CD14-positive monocyte (primary cell): ENCODE measurements at regions not wholly inside any gene's neighbourhood (a gene's known extent, or its start where the extent isn't known, plus 50 kb on each side); places are given as distances from the start of the nearest gene placed in this dataset.
"Not testable (repeated sequence)": the region's sequence is repeated elsewhere in the genome, so short reads cannot be mapped to it uniquely, and the experiment has no call there.

Source experiments
- DNase-seq, 3 donors: peaks; one replicate each; pipeline ENCODE4 v3.0.0-alpha.2; 2011 to 2022
- H2AFZ ChIP-seq: 2 replicates; pipeline ENCODE4 v1.6.0; 2012; ENCODE audit warnings: mild to moderate bottlenecking, low read depth, low read length, inconsistent platforms; ENCODE audit not compliant: insufficient read depth, poor library complexity, severe bottlenecking
- H3K27ac ChIP-seq, 2 donors: 1 replicate in 1 of 2; 2 replicates in 1 of 2; pipeline ENCODE4 v1.5.1; 2012 to 2013; ENCODE audit warnings: low read length in 2 of 2, control low read depth in 1 of 2, inconsistent platforms in 1 of 2, low read depth in 1 of 2, mild to moderate bottlenecking in 1 of 2
- H3K27me3 ChIP-seq, 2 donors: one replicate each; pipeline versions ENCODE4 v1.6.0 to v1.6.1; 2011 to 2013; ENCODE audit warnings: low read length in 2 of 2; ENCODE audit not compliant: control insufficient read depth in 2 of 2, insufficient read depth in 2 of 2
- H3K36me3 ChIP-seq, 2 donors: replicated peaks in 1 of 2; 1 replicate in 1 of 2; 2 replicates in 1 of 2; pipeline versions ENCODE4 v1.5.1 to v1.6.1; 2012 to 2013; ENCODE audit warnings: low read length in 2 of 2, control low read depth in 1 of 2, inconsistent platforms in 1 of 2, mild to moderate bottlenecking in 1 of 2; ENCODE audit not compliant: insufficient read depth in 2 of 2, control insufficient read depth in 1 of 2
- H3K4me1 ChIP-seq, 2 donors: 1 replicate in 1 of 2; 2 replicates in 1 of 2; pipeline versions ENCODE4 v1.5.1 to v1.6.1; 2012 to 2013; ENCODE audit warnings: low read length in 2 of 2, control low read depth in 1 of 2, inconsistent platforms in 1 of 2, mild to moderate bottlenecking in 1 of 2, moderate library complexity in 1 of 2; ENCODE audit not compliant: insufficient read depth in 2 of 2, control insufficient read depth in 1 of 2
- H3K4me2 ChIP-seq: replicated peaks from 2 replicates; pipeline ENCODE3; 2012; ENCODE audit warnings: low read length, moderate library complexity, mild to moderate bottlenecking; ENCODE audit not compliant: poor library complexity, severe bottlenecking; ENCODE audit errors: extremely low read depth
- H3K4me3 ChIP-seq, 3 experiments: fragments of 200-600 bp in 1 of 3; sonication (generic) in 1 of 3; replicated peaks in 1 of 3; 1 replicate in 2 of 3; 2 replicates in 1 of 3; pipeline ENCODE4 v1.5.1; 2011 to 2013; ENCODE audit warnings: low read length in 3 of 3, mild to moderate bottlenecking in 3 of 3, control low read depth in 2 of 3, low read depth in 2 of 3, inconsistent platforms in 1 of 3, moderate library complexity in 1 of 3
- H3K79me2 ChIP-seq: 2 replicates; pipeline ENCODE4 v1.6.0; 2012; ENCODE audit warnings: mild to moderate bottlenecking, control low read depth, inconsistent platforms, low read length, moderate library complexity; ENCODE audit not compliant: insufficient read depth
- H3K9ac ChIP-seq: 2 replicates; pipeline ENCODE4 v1.6.0; 2017; ENCODE audit warnings: low read length, mild to moderate bottlenecking; ENCODE audit not compliant: insufficient read depth, poor library complexity, severe bottlenecking
- H3K9me3 ChIP-seq, 2 donors: replicated peaks in 1 of 2; 1 replicate in 1 of 2; 2 replicates in 1 of 2; pipeline versions ENCODE4 v1.5.1 to v1.6.1; 2012 to 2013; ENCODE audit warnings: low read length in 2 of 2, control low read depth in 1 of 2; ENCODE audit not compliant: control insufficient read depth in 1 of 2, insufficient read depth in 1 of 2
- H4K20me1 ChIP-seq: 2 replicates; pipeline ENCODE4 v1.6.0; 2012; ENCODE audit warnings: mild to moderate bottlenecking, low read length, control low read depth, moderate library complexity; ENCODE audit not compliant: insufficient read depth
- H3K27ac Mint-ChIP-seq, 7 donors: one replicate each; pipeline ENCODE4 v1.8.0; 2020; ENCODE audit warnings: mild to moderate bottlenecking in 7 of 7, mixed read lengths in 7 of 7, moderate library complexity in 6 of 7, inconsistent platforms in 2 of 7
- H3K27me3 Mint-ChIP-seq, 3 donors: one replicate each; pipeline ENCODE4 v1.8.0; 2021 to 2022; ENCODE audit warnings: low read depth in 3 of 3, mild to moderate bottlenecking in 3 of 3, mixed read lengths in 3 of 3, moderate library complexity in 3 of 3, inconsistent platforms in 1 of 3
- H3K36me3 Mint-ChIP-seq, 2 donors: one replicate each; pipeline ENCODE4 v1.8.0; 2020; ENCODE audit warnings: mixed read lengths in 2 of 2, inconsistent platforms in 1 of 2, mild to moderate bottlenecking in 1 of 2
- H3K4me1 Mint-ChIP-seq: one replicate; pipeline ENCODE4 v1.8.0; 2020; ENCODE audit warnings: mild to moderate bottlenecking, mixed read lengths
- H3K4me3 Mint-ChIP-seq, 2 donors: one replicate each; pipeline ENCODE4 v1.8.0; 2020; ENCODE audit warnings: mild to moderate bottlenecking in 2 of 2, mixed read lengths in 2 of 2, moderate library complexity in 1 of 2
- H3K9me3 Mint-ChIP-seq, 7 donors: one replicate each; pipeline ENCODE4 v1.8.0; 2020 to 2022; ENCODE audit warnings: mixed read lengths in 7 of 7, mild to moderate bottlenecking in 6 of 7, moderate library complexity in 6 of 7, inconsistent platforms in 2 of 7
- WGBS: methylation state at CpG from one replicate; pipeline ENCODE4 v1.1.5; 2013; ENCODE audit warnings: missing lambda C conversion rate; ENCODE audit not compliant: insufficient coverage; 5-methylcytosine and 5-hydroxymethylcytosine counted together
- intact Hi-C, 2 donors: fragments of 100-400 bp; cut with micrococcal nuclease; formaldehyde crosslinking; loops; one replicate each; pipeline versions ENCODE4 v1.15.0 to v1.15.1; 2023
- TF ChIP-seq, protein P1 (sequence below): fragments of 200-600 bp; IDR thresholded peaks from one replicate; pipeline ENCODE4 v1.8.0; 2022; ENCODE audit warnings: antibody characterized with exemption, mild to moderate bottlenecking

DNA sequence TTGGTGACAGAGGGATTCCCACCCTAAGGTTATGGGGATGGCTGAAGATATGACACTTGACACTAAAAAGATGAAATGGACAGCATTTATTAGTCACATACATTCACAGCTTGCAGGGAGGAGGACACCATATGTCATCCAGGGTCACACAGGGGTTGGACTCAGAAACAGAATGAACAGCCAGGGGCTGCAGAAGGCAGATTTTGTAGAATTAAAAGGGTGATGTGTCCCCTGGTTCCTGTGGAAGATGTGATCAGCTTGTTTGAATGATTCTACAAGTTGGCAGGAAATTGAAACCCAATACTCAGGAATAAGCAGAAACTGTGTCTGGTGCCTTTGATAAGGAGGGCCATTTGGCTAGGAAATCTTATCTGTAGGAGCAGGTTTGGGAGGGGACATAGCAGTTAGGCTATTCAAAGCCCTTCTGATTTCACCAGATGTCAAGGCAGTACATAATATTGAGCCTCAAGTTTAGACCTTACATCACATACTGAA, 102.3 kb upstream of the GRIN3A start:
- TF ChIP-seq, protein P1, sequence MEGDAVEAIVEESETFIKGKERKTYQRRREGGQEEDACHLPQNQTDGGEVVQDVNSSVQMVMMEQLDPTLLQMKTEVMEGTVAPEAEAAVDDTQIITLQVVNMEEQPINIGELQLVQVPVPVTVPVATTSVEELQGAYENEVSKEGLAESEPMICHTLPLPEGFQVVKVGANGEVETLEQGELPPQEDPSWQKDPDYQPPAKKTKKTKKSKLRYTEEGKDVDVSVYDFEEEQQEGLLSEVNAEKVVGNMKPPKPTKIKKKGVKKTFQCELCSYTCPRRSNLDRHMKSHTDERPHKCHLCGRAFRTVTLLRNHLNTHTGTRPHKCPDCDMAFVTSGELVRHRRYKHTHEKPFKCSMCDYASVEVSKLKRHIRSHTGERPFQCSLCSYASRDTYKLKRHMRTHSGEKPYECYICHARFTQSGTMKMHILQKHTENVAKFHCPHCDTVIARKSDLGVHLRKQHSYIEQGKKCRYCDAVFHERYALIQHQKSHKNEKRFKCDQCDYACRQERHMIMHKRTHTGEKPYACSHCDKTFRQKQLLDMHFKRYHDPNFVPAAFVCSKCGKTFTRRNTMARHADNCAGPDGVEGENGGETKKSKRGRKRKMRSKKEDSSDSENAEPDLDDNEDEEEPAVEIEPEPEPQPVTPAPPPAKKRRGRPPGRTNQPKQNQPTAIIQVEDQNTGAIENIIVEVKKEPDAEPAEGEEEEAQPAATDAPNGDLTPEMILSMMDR = no peak
- Histone ChIP-seq H3K36me3 (no peaks in the 10 kb centered on the region), H2AFZ (no peak overlapping the region), H3K27ac (no peak overlapping the region), H3K4me1 (no peaks in the 10 kb centered on the region), H3K79me2 (no peaks in the 10 kb centered on the region), H3K9ac (no peak overlapping the region), H3K9me3 (peaks cover 0 to 2% of the 10 kb centered on the region in 2 donors), H3K4me3 (no peak overlapping the region), H3K4me2 (no peak overlapping the region), H3K27me3 (no peaks in the 10 kb centered on the region), H4K20me1 (no peaks in the 10 kb centered on the region)
- H3K27me3 Mint-ChIP-seq = no peaks in the 10 kb centered on the region
- H3K27ac Mint-ChIP-seq = no peak overlapping the region
- H3K36me3 Mint-ChIP-seq = no peaks in the 10 kb centered on the region
- peaks cover 0 to 12% (median 5%) of the 10 kb centered on the region in 7 donors for H3K9me3 Mint-ChIP-seq
- H3K4me1 Mint-ChIP-seq = no peaks in the 10 kb centered on the region
- intact Hi-C loops = no loop called here
- DNase-seq = no peak
- H3K4me3 Mint-ChIP-seq = no peak overlapping the region

DNA sequence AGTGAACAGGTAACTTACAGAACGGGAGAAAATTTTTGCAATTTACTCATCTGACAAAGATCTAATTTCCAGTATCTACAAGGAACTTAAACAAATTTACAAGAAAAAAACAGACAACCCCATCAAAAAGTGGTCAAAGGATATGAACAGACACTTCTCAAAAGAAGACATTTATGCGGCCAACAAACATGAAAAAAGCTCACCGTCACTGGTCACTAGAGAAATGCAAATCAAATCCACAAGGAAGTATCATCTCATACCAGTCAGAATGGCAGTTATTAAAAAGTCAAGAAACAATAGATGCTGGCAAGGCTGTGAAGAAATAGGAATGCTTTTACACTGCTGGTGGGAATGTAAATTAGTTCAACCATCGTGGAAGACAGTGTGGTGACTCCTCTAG, 100.5 kb upstream of the GRIN3A start:
- H3K4me3 Mint-ChIP-seq, H3K27ac ChIP-seq, H3K27me3 Mint-ChIP-seq, H3K36me3 Mint-ChIP-seq, H3K36me3 ChIP-seq, H3K9ac ChIP-seq, H4K20me1 ChIP-seq, H3K4me1 ChIP-seq, H3K4me3 ChIP-seq, intact Hi-C loops, H3K27ac Mint-ChIP-seq, H3K27me3 ChIP-seq, H2AFZ ChIP-seq, DNase-seq, H3K4me1 Mint-ChIP-seq, H3K9me3 ChIP-seq, H3K79me2 ChIP-seq, H3K4me2 ChIP-seq: not testable (repeated sequence)
- peaks cover 0 to 13% (median 3%) of the 10 kb centered on the region in 7 donors for H3K9me3 Mint-ChIP-seq
- 100% methylated on average over 1 of the region's 4 CpGs for WGBS
